Nephron progenitor cell (in vitro differentiated cells): ENCODE measurements at regions not wholly inside any gene's neighbourhood (a gene's known extent, or its start where the extent isn't known, plus 50 kb on each side); places are given as distances from the start of the nearest gene placed in this dataset.

Experiments used
- DNase-seq: peaks from one replicate; pipeline ENCODE4 v3.0.0; 2021
- H3K27ac Mint-ChIP-seq: 2 replicates; pipeline ENCODE4 v1.8.0; 2021; ENCODE audit warnings: mild to moderate bottlenecking, moderate library complexity, mixed read lengths
- H3K27me3 Mint-ChIP-seq: 2 replicates; pipeline ENCODE4 v1.8.0; 2021; ENCODE audit warnings: mild to moderate bottlenecking, low read depth, mixed read lengths; ENCODE audit not compliant: poor library complexity
- H3K36me3 Mint-ChIP-seq: 2 replicates; pipeline ENCODE4 v1.8.0; 2021; ENCODE audit warnings: low read depth, mixed read lengths
- H3K4me1 Mint-ChIP-seq: 2 replicates; pipeline ENCODE4 v1.8.0; 2021; ENCODE audit warnings: mixed read lengths
- H3K4me3 Mint-ChIP-seq: 2 replicates; pipeline ENCODE4 v1.8.0; 2021; ENCODE audit warnings: mild to moderate bottlenecking, moderate library complexity, mixed read lengths
- H3K9me3 Mint-ChIP-seq: 2 replicates; pipeline ENCODE4 v1.8.0; 2021; ENCODE audit warnings: mild to moderate bottlenecking, moderate library complexity, mixed read lengths
- CTCF ChIP-seq: fragments of 200-600 bp; sonication (generic); IDR thresholded peaks from 2 replicates; pipeline ENCODE4 v1.5.0; 2021; ENCODE audit warnings: antibody characterized with exemption

DNA sequence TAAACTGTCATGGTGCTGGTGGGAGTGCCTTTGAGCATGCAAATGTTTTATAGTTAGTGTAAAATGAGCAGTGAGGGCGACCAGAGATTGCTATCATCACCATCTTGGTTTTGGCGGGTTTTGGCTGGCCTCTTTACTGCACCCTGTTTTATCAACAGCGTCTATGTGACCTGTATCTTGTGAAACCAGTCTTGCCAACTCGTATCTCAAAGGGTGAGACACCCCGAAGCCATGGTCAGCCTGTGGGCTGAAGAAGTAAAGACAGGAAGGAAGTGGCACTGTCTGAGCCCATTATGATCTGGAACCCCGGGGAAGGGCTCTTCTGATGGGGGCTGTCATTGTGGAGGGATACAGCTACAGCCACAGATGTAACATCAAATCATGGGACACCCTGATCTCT, 81.5 kb upstream of the FAM216B start:
- H3K4me1 Mint-ChIP-seq, result no peaks in the 10 kb centered on the region
- DNase-seq, result no peak
- no peak overlapping the region for H3K27ac Mint-ChIP-seq
- peaks cover 13% of the 10 kb centered on the region for H3K27me3 Mint-ChIP-seq
- no peaks in the 10 kb centered on the region for H3K9me3 Mint-ChIP-seq
- no peak for TF ChIP-seq CTCF
- H3K36me3 Mint-ChIP-seq, result no peaks in the 10 kb centered on the region
- no peak overlapping the region for H3K4me3 Mint-ChIP-seq

GRCh38 chr13:42702716-42703115, 78.7 kb upstream of the FAM216B start:
- H3K27me3 Mint-ChIP-seq, result peaks cover 7% of the 10 kb centered on the region
- no peaks in the 10 kb centered on the region for H3K4me1 Mint-ChIP-seq
- no peak for TF ChIP-seq CTCF
- no peak overlapping the region for H3K27ac Mint-ChIP-seq
- no peak overlapping the region for H3K4me3 Mint-ChIP-seq
- no peaks in the 10 kb centered on the region for H3K9me3 Mint-ChIP-seq
- H3K36me3 Mint-ChIP-seq, result no peaks in the 10 kb centered on the region
- no peak for DNase-seq

DNA sequence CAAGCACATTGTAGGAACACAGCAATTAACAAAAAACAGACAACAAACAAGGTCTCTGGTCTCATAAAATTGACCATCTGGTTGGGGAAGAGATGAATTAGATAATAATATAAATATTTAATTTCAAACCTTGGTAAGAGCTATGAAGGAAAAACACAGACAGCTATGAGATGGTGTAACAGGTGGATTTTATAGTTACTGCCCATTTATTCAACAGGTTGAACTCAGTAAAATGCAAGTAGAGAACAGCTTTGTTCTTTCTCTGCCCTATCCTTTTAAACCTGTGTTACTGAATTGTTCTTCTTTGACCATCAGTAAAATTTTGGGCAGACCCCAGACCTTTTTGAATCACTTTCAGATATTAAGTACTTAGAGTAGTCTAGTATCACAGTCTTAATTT, 77.6 kb upstream of the FAM216B start:
- no peak for TF ChIP-seq CTCF
- H3K9me3 Mint-ChIP-seq, result no peaks in the 10 kb centered on the region
- peaks cover 7% of the 10 kb centered on the region for H3K27me3 Mint-ChIP-seq
- no peak for DNase-seq
- H3K4me3 Mint-ChIP-seq, result no peak overlapping the region
- no peaks in the 10 kb centered on the region for H3K4me1 Mint-ChIP-seq
- no peak overlapping the region for H3K27ac Mint-ChIP-seq
- no peaks in the 10 kb centered on the region for H3K36me3 Mint-ChIP-seq

GRCh38 chr13:42706286-42706685, 75.1 kb upstream of the FAM216B start:
- DNase-seq, result no peak
- Mint-ChIP-seq H3K27ac (no peak overlapping the region), H3K9me3 (no peaks in the 10 kb centered on the region), H3K4me3 (no peak overlapping the region), H3K36me3 (no peaks in the 10 kb centered on the region), H3K4me1 (no peaks in the 10 kb centered on the region), H3K27me3 (peaks cover 3% of the 10 kb centered on the region)
- no peak for TF ChIP-seq CTCF

DNA sequence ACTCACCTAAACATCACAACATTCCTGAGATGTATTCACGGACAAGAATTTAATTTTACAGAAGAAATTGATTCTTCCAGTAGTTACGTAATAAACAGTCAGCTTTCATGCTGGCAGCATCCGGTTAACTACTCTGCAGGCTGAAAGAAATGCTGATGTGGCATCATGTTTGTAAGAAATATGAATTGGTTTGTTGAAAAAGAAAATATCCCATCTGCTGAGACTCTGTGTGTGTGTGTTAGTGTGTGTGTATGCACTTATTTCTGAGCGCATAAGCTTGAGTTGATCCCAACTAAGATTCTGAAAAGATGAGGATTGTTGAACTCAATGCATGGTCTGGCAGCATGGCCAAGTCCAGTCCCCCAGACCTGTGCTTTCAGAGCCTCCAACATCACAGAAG, 74.3 kb upstream of the FAM216B start:
- Mint-ChIP-seq H3K9me3 (no peaks in the 10 kb centered on the region), H3K27me3 (peaks cover 3% of the 10 kb centered on the region), H3K4me1 (no peaks in the 10 kb centered on the region), H3K27ac (no peak overlapping the region), H3K4me3 (no peak overlapping the region), H3K36me3 (no peaks in the 10 kb centered on the region)
- no peak for DNase-seq
- TF ChIP-seq CTCF, result no peak

GRCh38 chr13:42707586-42707985, 73.8 kb upstream of the FAM216B start:
- no peaks in the 10 kb centered on the region for H3K36me3 Mint-ChIP-seq

More at GRCh38 chr13:42707586-42707985, 73.8 kb upstream of the FAM216B start:
- H3K4me3 Mint-ChIP-seq, result no peak overlapping the region
- DNase-seq, result no peak
- H3K9me3 Mint-ChIP-seq, result no peaks in the 10 kb centered on the region
- no peak overlapping the region for H3K27ac Mint-ChIP-seq
- peaks cover 3% of the 10 kb centered on the region for H3K27me3 Mint-ChIP-seq
- no peaks in the 10 kb centered on the region for H3K4me1 Mint-ChIP-seq
- TF ChIP-seq CTCF, result no peak
